Mesendoderm (in vitro differentiated cells): ENCODE measurements at regions not wholly inside any gene's neighbourhood (a gene's known extent, or its start where the extent isn't known, plus 50 kb on each side); places are given as distances from the start of the nearest gene placed in this dataset.
"Not testable (repeated sequence)": the region's sequence is repeated elsewhere in the genome, so short reads cannot be mapped to it uniquely, and the experiment has no call there.

Experiments
- DNase-seq: peaks from one replicate; pipeline ENCODE4 v3.0.0; 2013
- H2AK5ac ChIP-seq: 2 replicates; pipeline ENCODE4 v1.6.1; 2013; ENCODE audit warnings: low read length, inconsistent platforms
- H2BK120ac ChIP-seq: 2 replicates; pipeline ENCODE4 v1.6.1; 2013; ENCODE audit warnings: low read depth, mild to moderate bottlenecking, low read length, moderate library complexity, mixed read lengths
- H2BK15ac ChIP-seq: replicated peaks from 2 replicates; pipeline ENCODE4 v1.6.1; 2013; ENCODE audit warnings: low read depth, mild to moderate bottlenecking, moderate library complexity
- H2BK5ac ChIP-seq: 2 replicates; pipeline ENCODE4 v1.6.1; 2013; ENCODE audit warnings: low read length, inconsistent platforms
- H3K18ac ChIP-seq: 2 replicates; pipeline ENCODE4 v1.6.1; 2013; ENCODE audit warnings: mild to moderate bottlenecking, low read length, mixed read lengths
- H3K23ac ChIP-seq: one replicate; pipeline ENCODE4 v1.6.1; 2013; ENCODE audit warnings: low read length
- H3K27ac ChIP-seq: 2 replicates; pipeline ENCODE4 v1.5.1; 2013; ENCODE audit warnings: low read depth, mild to moderate bottlenecking, inconsistent platforms, low read length, moderate library complexity
- H3K27me3 ChIP-seq: 2 replicates; pipeline ENCODE4 v1.6.1; 2013; ENCODE audit warnings: low read length, control low read depth, mild to moderate bottlenecking, inconsistent platforms; ENCODE audit not compliant: insufficient read depth, poor library complexity
- H3K36me3 ChIP-seq: 2 replicates; pipeline ENCODE4 v1.6.1; 2013; ENCODE audit warnings: low read length, inconsistent platforms; ENCODE audit not compliant: control insufficient read depth, insufficient read depth
- H3K4ac ChIP-seq: one replicate; pipeline ENCODE4 v1.6.1; 2013; ENCODE audit warnings: low read depth, mild to moderate bottlenecking, low read length, moderate library complexity
- H3K4me1 ChIP-seq: 2 replicates; pipeline ENCODE4 v1.6.1; 2013; ENCODE audit warnings: low read depth, low read length, inconsistent platforms; ENCODE audit not compliant: control insufficient read depth
- H3K4me2 ChIP-seq: 2 replicates; pipeline ENCODE4 v1.6.1; 2013; ENCODE audit warnings: low read length
- H3K4me3 ChIP-seq: 2 replicates; pipeline ENCODE4 v1.5.1; 2013; ENCODE audit warnings: mild to moderate bottlenecking, low read length
- H3K56ac ChIP-seq: one replicate; pipeline ENCODE4 v1.6.1; 2013; ENCODE audit warnings: low read length
- H3K79me1 ChIP-seq: 2 replicates; pipeline ENCODE4 v1.6.1; 2013; ENCODE audit warnings: low read length, inconsistent platforms
- H3K79me2 ChIP-seq: 2 replicates; pipeline ENCODE4 v1.6.1; 2013; ENCODE audit warnings: mild to moderate bottlenecking, low read length; ENCODE audit not compliant: control insufficient read depth, insufficient read depth
- H3K9ac ChIP-seq: 2 replicates; pipeline ENCODE4 v1.6.1; 2013; ENCODE audit warnings: low read length, inconsistent platforms
- H4K5ac ChIP-seq: one replicate; pipeline ENCODE4 v1.6.1; 2013; ENCODE audit warnings: low read length
- H4K8ac ChIP-seq: one replicate; pipeline ENCODE4 v1.6.1; 2013; ENCODE audit warnings: low read depth, mild to moderate bottlenecking, control low read depth, low read length, moderate library complexity
- WGBS: extraction: QIAGEN DNeasy Blood & Tissue Kit; methylation state at CpG from one replicate; pipeline ENCODE4 v1.1.7; 2013; ENCODE audit warnings: low lambda C conversion rate, missing lambda C conversion rate; ENCODE audit not compliant: insufficient coverage; ENCODE audit errors: extremely low coverage; 5-methylcytosine and 5-hydroxymethylcytosine counted together

- peak overlapping the region; percentile 25 for H3K4ac ChIP-seq
- not testable (repeated sequence) for H2AK5ac ChIP-seq, H2BK5ac ChIP-seq, H3K56ac ChIP-seq, H3K9ac ChIP-seq, H3K27me3 ChIP-seq, DNase-seq, H4K5ac ChIP-seq, H3K79me2 ChIP-seq, H3K36me3 ChIP-seq, H3K4me2 ChIP-seq, H3K18ac ChIP-seq, H3K23ac ChIP-seq, H4K8ac ChIP-seq, H2BK120ac ChIP-seq, H3K27ac ChIP-seq, H3K4me1 ChIP-seq, H3K4me3 ChIP-seq, H3K79me1 ChIP-seq, H2BK15ac ChIP-seq
- no CpG with 5 or more reads among the region's 6 CpGs for WGBS
These were observed 304.8 kb upstream of the PLGLB2 start for GRCh38 chr2:87442983-87443577.

- not testable (repeated sequence) for H2BK15ac ChIP-seq, H3K79me2 ChIP-seq, H3K9ac ChIP-seq, H4K5ac ChIP-seq, H3K4me1 ChIP-seq, H3K27ac ChIP-seq, H3K36me3 ChIP-seq, H3K79me1 ChIP-seq, H3K27me3 ChIP-seq, H3K56ac ChIP-seq, H3K4me3 ChIP-seq, H3K18ac ChIP-seq, H2BK5ac ChIP-seq, DNase-seq, H3K23ac ChIP-seq, H3K4me2 ChIP-seq, H2BK120ac ChIP-seq, H2AK5ac ChIP-seq, H4K8ac ChIP-seq, H3K4ac ChIP-seq
- WGBS = no CpG with 5 or more reads among the region's 3 CpGs
These were observed 302.9 kb upstream of the PLGLB2 start for GRCh38 chr2:87444951-87445350.

GRCh38 chr2:87445613-87446312, 302.1 kb upstream of the PLGLB2 start:
- not testable (repeated sequence) for H3K79me1 ChIP-seq, H2BK5ac ChIP-seq, H3K27me3 ChIP-seq, H4K5ac ChIP-seq, H3K79me2 ChIP-seq, DNase-seq, H3K4me1 ChIP-seq, H3K4me3 ChIP-seq, H3K4me2 ChIP-seq, H4K8ac ChIP-seq, H3K23ac ChIP-seq, H3K27ac ChIP-seq, H3K36me3 ChIP-seq, H3K9ac ChIP-seq, H3K4ac ChIP-seq, H2BK15ac ChIP-seq, H3K56ac ChIP-seq, H2AK5ac ChIP-seq, H2BK120ac ChIP-seq, H3K18ac ChIP-seq
- WGBS = no CpG with 5 or more reads among the region's 5 CpGs

- not testable (repeated sequence) for H2BK5ac ChIP-seq, H3K4me1 ChIP-seq, H3K27me3 ChIP-seq, H3K79me1 ChIP-seq, H3K36me3 ChIP-seq, H3K9ac ChIP-seq, H3K4me3 ChIP-seq, H3K27ac ChIP-seq, H3K79me2 ChIP-seq, H2BK15ac ChIP-seq, DNase-seq, H2BK120ac ChIP-seq, H3K4me2 ChIP-seq, H4K8ac ChIP-seq, H3K4ac ChIP-seq, H2AK5ac ChIP-seq, H3K56ac ChIP-seq, H3K18ac ChIP-seq, H3K23ac ChIP-seq, H4K5ac ChIP-seq
- no CpG with 5 or more reads among the region's 1 CpG for WGBS
These were observed 301.6 kb upstream of the PLGLB2 start for GRCh38 chr2:87446313-87446696.

- not testable (repeated sequence) for H3K4me1 ChIP-seq, H4K5ac ChIP-seq, H3K79me1 ChIP-seq, H3K27me3 ChIP-seq, H4K8ac ChIP-seq, H3K56ac ChIP-seq, DNase-seq, H2BK5ac ChIP-seq, H3K23ac ChIP-seq, H3K27ac ChIP-seq, H3K4me3 ChIP-seq, H3K79me2 ChIP-seq, H3K4me2 ChIP-seq, H2BK120ac ChIP-seq, H3K9ac ChIP-seq, H3K4ac ChIP-seq, H3K36me3 ChIP-seq, H3K18ac ChIP-seq, H2BK15ac ChIP-seq, H2AK5ac ChIP-seq
- WGBS = no CpG with 5 or more reads among the region's 3 CpGs
These were observed 298.4 kb upstream of the PLGLB2 start for GRCh38 chr2:87449462-87449980.
